Keratinocyte (primary cell): ENCODE measurements at regions not wholly inside any gene's neighbourhood (a gene's known extent, or its start where the extent isn't known, plus 50 kb on each side); places are given as distances from the start of the nearest gene placed in this dataset.
"Not testable (repeated sequence)": the region's sequence is repeated elsewhere in the genome, so short reads cannot be mapped to it uniquely, and the experiment has no call there.

Experiments
- DNase-seq: peaks from one replicate; pipeline ENCODE4 v3.0.0-alpha.2; 2011; ENCODE audit warnings: low read depth, missing footprints, low spot score
- FAIRE-seq: peaks from 2 replicates; lab custom pipeline; 2011; peaks lifted over from hg19 to GRCh38; lab: Jason Lieb, UNC
- H2AFZ ChIP-seq: 2 replicates; pipeline ENCODE4 v1.6.0; 2012; ENCODE audit warnings: low read length, control low read depth, inconsistent platforms; ENCODE audit not compliant: control insufficient read depth
- H3K27ac ChIP-seq: 2 replicates; pipeline ENCODE4 v1.5.1; 2011; ENCODE audit warnings: low read length; ENCODE audit not compliant: control insufficient read depth, insufficient read depth
- H3K27me3 ChIP-seq: 3 replicates; pipeline ENCODE4 v1.6.0; 2011; ENCODE audit warnings: low read length; ENCODE audit not compliant: control insufficient read depth, insufficient read depth; ENCODE audit errors: extremely low read depth
- H3K36me3 ChIP-seq, 2 experiments: 2 replicates in 1 of 2; 3 replicates in 1 of 2; pipeline ENCODE4 v1.5.1; 2011; ENCODE audit warnings: low read length in 2 of 2, mild to moderate bottlenecking in 1 of 2; ENCODE audit not compliant: control insufficient read depth in 2 of 2, insufficient read depth in 2 of 2; ENCODE audit errors: extremely low read depth in 1 of 2
- H3K4me1 ChIP-seq: 3 replicates; pipeline ENCODE4 v1.5.1; 2011; ENCODE audit warnings: low read length; ENCODE audit not compliant: control insufficient read depth, insufficient read depth; ENCODE audit errors: extremely low read depth
- H3K4me2 ChIP-seq: 3 replicates; pipeline ENCODE4 v1.6.0; 2011; ENCODE audit warnings: low read depth, low read length; ENCODE audit not compliant: control insufficient read depth, insufficient read depth; ENCODE audit errors: extremely low read depth
- H3K4me3 ChIP-seq, 3 experiments: fragments of 200-600 bp in 1 of 3; sonication (generic) in 1 of 3; 2 replicates in 2 of 3; 3 replicates in 1 of 3; pipeline ENCODE4 v1.5.1; 2011 to 2016; ENCODE audit warnings: low read length in 3 of 3, mild to moderate bottlenecking in 3 of 3, control low read depth in 2 of 3, inconsistent platforms in 1 of 3, low read depth in 1 of 3, mixed read lengths in 1 of 3, mixed run types in 1 of 3, moderate library complexity in 1 of 3; ENCODE audit not compliant: control insufficient read depth in 2 of 3, insufficient read depth in 2 of 3; ENCODE audit errors: extremely low read depth in 1 of 3
- H3K79me2 ChIP-seq: 2 replicates; pipeline ENCODE4 v1.6.0; 2012; ENCODE audit warnings: low read length; ENCODE audit not compliant: control insufficient read depth, insufficient read depth
- H3K9ac ChIP-seq: 3 replicates; pipeline ENCODE4 v1.6.0; 2011; ENCODE audit warnings: low read length; ENCODE audit not compliant: control insufficient read depth, insufficient read depth; ENCODE audit errors: extremely low read depth
- H3K9me1 ChIP-seq: 3 replicates; pipeline ENCODE4 v1.6.0; 2011; ENCODE audit warnings: low read length; ENCODE audit not compliant: control insufficient read depth, insufficient read depth; ENCODE audit errors: extremely low read depth
- H3K9me3 ChIP-seq: 2 replicates; pipeline ENCODE4 v1.5.1; 2012; ENCODE audit warnings: low read depth, low read length; ENCODE audit not compliant: control insufficient read depth
- H4K20me1 ChIP-seq: 3 replicates; pipeline ENCODE4 v1.6.0; 2011; ENCODE audit warnings: low read length; ENCODE audit not compliant: control insufficient read depth, insufficient read depth; ENCODE audit errors: extremely low read depth
- EZH2 ChIP-seq: IDR thresholded peaks from one replicate; pipeline ENCODE4 v1.6.1; 2012; ENCODE audit warnings: inconsistent platforms, mild to moderate bottlenecking, low read length, moderate library complexity
- dilution Hi-C: fragments of 300-500 bp; cut with MboI; formaldehyde crosslinking; loops from one replicate; pipeline ENCODE4 v1.7.0; 2020; ENCODE audit warnings: low sequenced_read_pairs; ENCODE audit not compliant: extremely low pct_ligation_motif_present
- TF ChIP-seq, protein P1 (sequence below), 3 experiments: IDR thresholded peaks in 1 of 3; conservative IDR thresholded peaks in 1 of 3; optimal IDR thresholded peaks in 1 of 3; 2 replicates in 2 of 3; 3 replicates in 1 of 3; pipeline versions ENCODE3 to v1.5.1; 2011; ENCODE audit warnings: low read length in 3 of 3, mild to moderate bottlenecking in 3 of 3, moderate library complexity in 2 of 3, control low read depth in 1 of 3, inconsistent platforms in 1 of 3; ENCODE audit not compliant: insufficient read depth in 2 of 3; ENCODE audit errors: extremely low read depth in 1 of 3

- no peak overlapping the region for H3K27ac ChIP-seq
Observed at GRCh38 chr6:112912416-112913101, 565.4 kb downstream of the RFPL4B start.

GRCh38 chr6:112919744-112920143, 572.6 kb downstream of the RFPL4B start:
- H3K9me1 ChIP-seq, H3K4me3 ChIP-seq, H4K20me1 ChIP-seq, H3K27me3 ChIP-seq, H3K9me3 ChIP-seq, H3K9ac ChIP-seq, FAIRE-seq, H2AFZ ChIP-seq, H3K4me1 ChIP-seq, H3K79me2 ChIP-seq, H3K4me2 ChIP-seq, H3K27ac ChIP-seq, DNase-seq, H3K36me3 ChIP-seq, dilution Hi-C loops: not testable (repeated sequence)

More at GRCh38 chr6:112912416-112913101, 565.4 kb downstream of the RFPL4B start:
- peak overlapping the region; percentile 1 for H2AFZ ChIP-seq
- H3K4me1 ChIP-seq = peaks cover 7% of the 10 kb centered on the region
- no peaks in the 10 kb centered on the region for H3K9me3 ChIP-seq
- dilution Hi-C loops = no loop called here
- DNase-seq (no peak), FAIRE-seq (no peak)
- H3K36me3 ChIP-seq = no peaks in the 10 kb centered on the region
- no peak overlapping the region for H3K4me3 ChIP-seq
- no peaks in the 10 kb centered on the region for H3K79me2 ChIP-seq
- TF ChIP-seq, protein P1, sequence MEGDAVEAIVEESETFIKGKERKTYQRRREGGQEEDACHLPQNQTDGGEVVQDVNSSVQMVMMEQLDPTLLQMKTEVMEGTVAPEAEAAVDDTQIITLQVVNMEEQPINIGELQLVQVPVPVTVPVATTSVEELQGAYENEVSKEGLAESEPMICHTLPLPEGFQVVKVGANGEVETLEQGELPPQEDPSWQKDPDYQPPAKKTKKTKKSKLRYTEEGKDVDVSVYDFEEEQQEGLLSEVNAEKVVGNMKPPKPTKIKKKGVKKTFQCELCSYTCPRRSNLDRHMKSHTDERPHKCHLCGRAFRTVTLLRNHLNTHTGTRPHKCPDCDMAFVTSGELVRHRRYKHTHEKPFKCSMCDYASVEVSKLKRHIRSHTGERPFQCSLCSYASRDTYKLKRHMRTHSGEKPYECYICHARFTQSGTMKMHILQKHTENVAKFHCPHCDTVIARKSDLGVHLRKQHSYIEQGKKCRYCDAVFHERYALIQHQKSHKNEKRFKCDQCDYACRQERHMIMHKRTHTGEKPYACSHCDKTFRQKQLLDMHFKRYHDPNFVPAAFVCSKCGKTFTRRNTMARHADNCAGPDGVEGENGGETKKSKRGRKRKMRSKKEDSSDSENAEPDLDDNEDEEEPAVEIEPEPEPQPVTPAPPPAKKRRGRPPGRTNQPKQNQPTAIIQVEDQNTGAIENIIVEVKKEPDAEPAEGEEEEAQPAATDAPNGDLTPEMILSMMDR (optimal IDR thresholded peaks at IDR 0.05 in 1 of 3, IDR thresholded peaks at IDR 0.05 in 1 of 3, conservative IDR thresholded peaks at IDR 0.05 in 1 of 3; ENCODE audit: extremely low read depth in 1 of 3, insufficient read depth in 2 of 3, low read length in 3 of 3) = no peak
- no peak for TF ChIP-seq EZH2
- no peaks in the 10 kb centered on the region for H4K20me1 ChIP-seq
- no peaks in the 10 kb centered on the region for H3K27me3 ChIP-seq
- H3K4me2 ChIP-seq = no peak overlapping the region
- no peaks in the 10 kb centered on the region for H3K9me1 ChIP-seq
- H3K9ac ChIP-seq = no peak overlapping the region

DNA sequence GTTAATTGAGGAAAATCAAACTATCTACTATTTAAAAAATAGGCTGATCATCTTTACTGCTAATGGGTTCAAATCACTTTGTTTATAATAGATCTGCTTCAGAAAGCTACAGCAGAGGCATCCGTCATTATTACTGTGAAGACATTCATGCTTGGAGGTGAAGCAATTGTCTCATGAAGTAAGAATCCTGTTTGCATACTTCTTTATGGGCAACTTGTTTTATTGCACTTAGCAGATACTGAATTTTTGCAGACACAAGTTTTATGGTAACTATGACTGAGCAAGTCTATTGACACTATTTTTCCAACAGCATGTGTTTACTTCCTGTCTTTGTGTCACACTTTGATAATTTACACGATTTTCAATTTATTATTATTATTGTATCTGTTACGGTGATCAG, 573.9 kb downstream of the RFPL4B start:
- Histone ChIP-seq H4K20me1 (no peaks in the 10 kb centered on the region), H2AFZ (no peak overlapping the region), H3K79me2 (no peaks in the 10 kb centered on the region), H3K4me2 (no peak overlapping the region), H3K9me1 (no peaks in the 10 kb centered on the region), H3K4me3 (no peak overlapping the region), H3K27ac (no peak overlapping the region), H3K9ac (no peak overlapping the region), H3K27me3 (no peaks in the 10 kb centered on the region), H3K36me3 (no peaks in the 10 kb centered on the region), H3K9me3 (no peaks in the 10 kb centered on the region), H3K4me1 (no peaks in the 10 kb centered on the region)
- TF ChIP-seq, protein P1 (optimal IDR thresholded peaks at IDR 0.05 in 1 of 3, IDR thresholded peaks at IDR 0.05 in 1 of 3, conservative IDR thresholded peaks at IDR 0.05 in 1 of 3; ENCODE audit: extremely low read depth in 1 of 3, insufficient read depth in 2 of 3, low read length in 3 of 3) = no peak
- DNase-seq (no peak), FAIRE-seq (no peak)
- dilution Hi-C loops = no loop called here
